IPS DF 6.9 (cell line): ENCODE measurements at regions not wholly inside any gene's neighbourhood (a gene's known extent, or its start where the extent isn't known, plus 50 kb on each side); places are given as distances from the start of the nearest gene placed in this dataset.

Experiments
- DNase-seq: peaks from one replicate; pipeline ENCODE4 v3.0.0-alpha.2; 2013; ENCODE audit warnings: low read depth, low spot score
- H3K27ac ChIP-seq: one replicate; pipeline ENCODE4 v1.5.1; 2013; ENCODE audit warnings: low read length, control low read depth
- H3K27me3 ChIP-seq: 2 replicates; pipeline ENCODE4 v1.6.1; 2013; ENCODE audit warnings: mild to moderate bottlenecking, low read length; ENCODE audit not compliant: control insufficient read depth, insufficient read depth
- H3K36me3 ChIP-seq: 2 replicates; pipeline ENCODE4 v1.6.1; 2013; ENCODE audit warnings: low read length; ENCODE audit not compliant: control insufficient read depth, insufficient read depth
- H3K4me1 ChIP-seq: 2 replicates; pipeline ENCODE4 v1.6.1; 2013; ENCODE audit warnings: low read length; ENCODE audit not compliant: control insufficient read depth, insufficient read depth
- H3K4me3 ChIP-seq: 2 replicates; pipeline ENCODE4 v1.5.1; 2013; ENCODE audit warnings: mild to moderate bottlenecking, low read length
- H3K9me3 ChIP-seq: 2 replicates; pipeline ENCODE4 v1.6.1; 2013; ENCODE audit warnings: low read length, inconsistent platforms; ENCODE audit not compliant: control insufficient read depth, insufficient read depth
- WGBS: extraction: QIAGEN DNeasy Blood & Tissue Kit; methylation state at CpG from one replicate; pipeline ENCODE4 v1.1.7; 2013; ENCODE audit warnings: mixed read lengths, missing lambda C conversion rate; ENCODE audit not compliant: insufficient read length, insufficient coverage; 5-methylcytosine and 5-hydroxymethylcytosine counted together

GRCh38 chr18:54690198-54690597, 99.2 kb downstream of the DYNAP start:
- no CpG with 5 or more reads among the region's 5 CpGs for WGBS
- Histone ChIP-seq H3K4me1 (no peaks in the 10 kb centered on the region), H3K4me3 (no peak overlapping the region), H3K9me3 (no peaks in the 10 kb centered on the region), H3K27me3 (no peaks in the 10 kb centered on the region), H3K36me3 (no peaks in the 10 kb centered on the region), H3K27ac (no peak overlapping the region)
- no peak for DNase-seq

GRCh38 chr18:54692463-54692862, 101.4 kb downstream of the DYNAP start:
- no peak for DNase-seq
- no CpG with 5 or more reads among the region's 1 CpG for WGBS

GRCh38 chr18:54696616-54697293, 105.7 kb downstream of the DYNAP start:
- Histone ChIP-seq H3K9me3 (no peaks in the 10 kb centered on the region), H3K27ac (no peak overlapping the region), H3K27me3 (no peaks in the 10 kb centered on the region), H3K4me3 (no peak overlapping the region), H3K36me3 (no peaks in the 10 kb centered on the region), H3K4me1 (no peaks in the 10 kb centered on the region)
- no CpG with 5 or more reads among the region's 4 CpGs for WGBS
- no peak for DNase-seq

More at GRCh38 chr18:54692463-54692862, 101.4 kb downstream of the DYNAP start:
- Histone ChIP-seq H3K9me3 (no peaks in the 10 kb centered on the region), H3K4me1 (no peaks in the 10 kb centered on the region), H3K36me3 (no peaks in the 10 kb centered on the region), H3K27me3 (no peaks in the 10 kb centered on the region), H3K4me3 (no peak overlapping the region), H3K27ac (no peak overlapping the region)

DNA sequence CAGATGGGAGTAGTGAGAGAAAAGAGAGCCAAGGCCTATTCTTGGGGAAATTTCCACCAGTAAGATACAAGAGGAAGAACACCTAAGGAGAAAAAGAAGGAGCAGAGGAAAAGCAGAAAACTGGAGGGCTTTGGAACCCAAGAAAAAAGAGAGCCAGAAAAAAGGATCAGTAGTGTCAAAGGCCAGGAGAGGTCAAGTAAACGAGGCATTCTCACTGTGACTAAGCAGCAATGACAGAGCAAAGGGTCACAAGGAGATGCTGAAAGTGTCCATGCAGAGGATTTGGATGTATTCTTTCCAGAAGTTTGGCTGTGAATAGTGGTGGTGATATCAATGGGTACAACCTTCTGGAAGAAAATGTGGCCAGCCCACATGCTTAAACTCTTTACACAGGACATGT, 109.5 kb downstream of the DYNAP start:
- no CpG with 5 or more reads among the region's 1 CpG for WGBS
- H3K9me3 ChIP-seq = no peaks in the 10 kb centered on the region
- H3K4me3 ChIP-seq = no peak overlapping the region
- H3K27me3 ChIP-seq = no peaks in the 10 kb centered on the region
- H3K4me1 ChIP-seq = no peaks in the 10 kb centered on the region
- H3K27ac ChIP-seq = no peak overlapping the region
- DNase-seq = no peak
- H3K36me3 ChIP-seq = 0 out of 2 replicates have a peak, but pooled peaks cover 2% of the 10 kb centered on the region

DNA sequence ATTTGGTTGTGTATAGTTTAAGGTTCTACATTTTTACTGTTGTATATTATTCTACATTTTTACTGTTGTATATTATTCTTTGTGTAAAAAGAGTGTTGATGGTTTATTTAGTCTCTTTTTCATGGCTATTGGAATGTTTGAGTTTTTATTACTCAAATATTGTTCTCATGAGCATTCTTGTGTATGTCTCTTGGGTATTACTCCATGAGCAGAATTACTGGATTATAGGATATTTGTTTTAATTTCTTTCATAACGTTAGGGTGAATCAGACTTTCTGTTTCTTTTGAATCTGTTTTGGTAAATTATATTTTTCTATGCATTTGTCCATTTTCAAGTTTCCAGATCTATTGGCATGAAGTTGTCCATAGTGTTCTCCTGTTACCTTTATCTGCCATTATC, 111.6 kb downstream of the DYNAP start:
- H3K4me3 ChIP-seq = no peak overlapping the region
- no peaks in the 10 kb centered on the region for H3K4me1 ChIP-seq
- 0 out of 2 replicates have a peak, but pooled peaks cover 2% of the 10 kb centered on the region for H3K36me3 ChIP-seq
- no peaks in the 10 kb centered on the region for H3K9me3 ChIP-seq
- WGBS = no CpG with 5 or more reads among the region's 1 CpG
- no peak for DNase-seq
- no peaks in the 10 kb centered on the region for H3K27me3 ChIP-seq
- no peak overlapping the region for H3K27ac ChIP-seq

DNA sequence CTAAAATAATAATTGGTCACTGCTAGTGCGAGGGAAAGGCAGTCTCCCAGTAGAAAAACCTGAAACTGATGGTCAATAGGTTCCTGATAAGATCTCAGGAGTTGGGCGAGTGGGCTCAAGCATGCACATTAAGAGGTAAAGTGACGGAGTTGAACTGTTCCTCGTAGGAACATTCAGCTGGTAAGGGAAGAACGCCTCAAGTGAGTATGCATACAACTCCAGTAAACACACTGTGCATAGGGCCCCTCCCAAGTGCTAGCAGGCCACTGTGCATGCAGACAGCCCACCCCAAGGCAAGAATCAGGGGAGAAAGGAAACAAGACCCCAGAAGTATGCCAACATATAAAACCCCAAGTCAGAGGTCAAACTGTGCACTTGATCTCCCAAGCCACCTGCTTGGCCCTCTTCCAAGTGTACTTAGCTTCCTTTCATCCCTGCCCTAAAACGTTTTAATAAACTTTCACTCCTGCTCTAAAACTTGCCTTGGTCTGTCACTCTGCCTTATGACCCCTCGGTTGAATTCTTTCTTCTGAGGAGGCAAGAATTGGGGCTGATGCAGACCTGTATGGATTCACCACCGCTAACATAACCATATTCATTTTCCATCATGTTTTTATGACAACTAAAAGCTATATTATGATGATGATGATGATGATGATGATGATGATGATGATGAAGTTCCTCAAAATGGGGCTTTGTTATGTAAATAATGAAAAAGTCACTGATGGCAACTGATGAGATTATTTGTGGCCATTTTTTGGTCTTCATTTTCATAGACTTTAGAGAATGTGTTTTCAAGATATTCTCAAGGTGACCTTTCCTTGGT, 118.0 kb upstream of the RAB27B start:
- Histone ChIP-seq H3K27me3 (no peaks in the 10 kb centered on the region), H3K4me3 (no peak overlapping the region), H3K36me3 (no peaks in the 10 kb centered on the region), H3K4me1 (no peaks in the 10 kb centered on the region), H3K27ac (no peak overlapping the region), H3K9me3 (no peaks in the 10 kb centered on the region)
- no peak for DNase-seq
- WGBS = no CpG with 5 or more reads among the region's 8 CpGs

DNA sequence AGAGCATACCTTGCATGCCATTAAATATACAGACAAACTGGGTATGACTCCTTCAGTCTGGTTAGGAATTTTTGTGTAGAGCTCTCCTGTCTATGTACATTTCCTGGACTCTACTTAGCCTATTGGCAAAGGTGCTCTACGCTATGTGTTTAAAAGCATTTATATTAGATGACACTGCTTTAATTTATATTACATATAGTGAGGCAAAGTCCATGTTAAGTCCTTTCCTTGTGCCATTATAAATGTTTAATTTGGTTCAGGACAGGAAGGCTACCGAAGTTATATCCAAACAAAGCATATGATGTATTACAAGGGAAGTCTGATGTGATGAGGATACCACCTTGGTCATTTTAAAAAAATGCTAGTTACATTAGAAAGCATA, 117.4 kb upstream of the RAB27B start:
- no CpG with 5 or more reads among the region's 2 CpGs for WGBS
- Histone ChIP-seq H3K4me1 (no peaks in the 10 kb centered on the region), H3K27ac (no peak overlapping the region), H3K9me3 (no peaks in the 10 kb centered on the region), H3K36me3 (no peaks in the 10 kb centered on the region), H3K27me3 (no peaks in the 10 kb centered on the region), H3K4me3 (no peak overlapping the region)
- DNase-seq = no peak

GRCh38 chr18:54712306-54712705, 116.0 kb upstream of the RAB27B start:
- no CpG with 5 or more reads among the region's 3 CpGs for WGBS

GRCh38 chr18:54712758-54713157, 115.5 kb upstream of the RAB27B start:
- Histone ChIP-seq H3K27ac (no peak overlapping the region), H3K27me3 (no peaks in the 10 kb centered on the region), H3K36me3 (no peaks in the 10 kb centered on the region), H3K4me3 (no peak overlapping the region), H3K9me3 (no peaks in the 10 kb centered on the region), H3K4me1 (no peaks in the 10 kb centered on the region)
- DNase-seq = no peak
- no CpG with 5 or more reads among the region's 8 CpGs for WGBS

More at GRCh38 chr18:54712306-54712705, 116.0 kb upstream of the RAB27B start:
- Histone ChIP-seq H3K36me3 (no peaks in the 10 kb centered on the region), H3K27ac (no peak overlapping the region), H3K9me3 (no peaks in the 10 kb centered on the region), H3K4me1 (no peaks in the 10 kb centered on the region), H3K4me3 (no peak overlapping the region), H3K27me3 (no peaks in the 10 kb centered on the region)
- DNase-seq = no peak

DNA sequence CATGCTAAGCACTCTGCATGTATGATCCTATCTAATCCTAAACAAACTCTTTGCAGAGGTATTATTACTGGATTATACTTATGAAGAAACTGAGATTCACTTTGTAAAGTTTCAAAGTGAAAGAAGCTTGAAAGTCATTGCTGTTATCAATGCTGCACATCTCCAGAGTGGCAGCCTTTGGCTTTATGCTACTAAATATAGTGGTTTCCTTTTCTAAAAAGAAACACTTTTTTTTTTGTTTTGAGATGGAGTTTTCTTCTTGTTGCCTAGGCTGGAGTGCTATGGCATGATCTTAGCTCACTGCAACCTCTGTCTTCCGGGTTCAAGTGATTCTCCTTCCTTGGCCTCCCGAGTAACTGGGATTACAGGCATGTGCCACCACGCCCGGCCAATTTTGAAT, 114.9 kb upstream of the RAB27B start:
- no peaks in the 10 kb centered on the region for H3K4me1 ChIP-seq
- no CpG with 5 or more reads among the region's 4 CpGs for WGBS
- H3K9me3 ChIP-seq = no peaks in the 10 kb centered on the region
- DNase-seq = no peak
- no peak overlapping the region for H3K27ac ChIP-seq
- no peaks in the 10 kb centered on the region for H3K27me3 ChIP-seq
- no peak overlapping the region for H3K4me3 ChIP-seq
- H3K36me3 ChIP-seq = no peaks in the 10 kb centered on the region
